Astrocyte (in vitro differentiated cells and primary cell): ENCODE measurements at regions not wholly inside any gene's neighbourhood (a gene's known extent, or its start where the extent isn't known, plus 50 kb on each side); places are given as distances from the start of the nearest gene placed in this dataset.

Experiments used
- DNase-seq: peaks from one replicate; pipeline ENCODE4 v3.0.0-alpha.2; 2010; ENCODE audit warnings: low read depth
- FAIRE-seq: peaks from 2 replicates; lab custom pipeline; 2011; peaks lifted over from hg19 to GRCh38; lab: Jason Lieb, UNC
- H2AFZ ChIP-seq: 2 replicates; pipeline ENCODE4 v1.6.0; 2012; ENCODE audit warnings: low read depth, low read length, inconsistent platforms
- H3K27ac ChIP-seq: 2 replicates; pipeline ENCODE4 v1.5.1; 2011; ENCODE audit warnings: low read depth, low read length, inconsistent platforms
- H3K27me3 ChIP-seq: 2 replicates; pipeline ENCODE4 v1.6.0; 2011; ENCODE audit warnings: low read length, inconsistent platforms; ENCODE audit not compliant: insufficient read depth
- H3K36me3 ChIP-seq: 2 replicates; pipeline ENCODE4 v1.5.1; 2011; ENCODE audit warnings: low read length, inconsistent platforms; ENCODE audit not compliant: insufficient read depth
- H3K4me1 ChIP-seq: 2 replicates; pipeline ENCODE4 v1.5.1; 2011; ENCODE audit warnings: low read length, inconsistent platforms; ENCODE audit not compliant: insufficient read depth
- H3K4me2 ChIP-seq: 2 replicates; pipeline ENCODE4 v1.6.0; 2012; ENCODE audit warnings: low read length, inconsistent platforms
- H3K4me3 ChIP-seq: 2 replicates; pipeline ENCODE4 v1.5.1; 2011; ENCODE audit warnings: low read depth, mild to moderate bottlenecking, low read length, inconsistent platforms; ENCODE audit not compliant: insufficient read depth
- H3K79me2 ChIP-seq: 2 replicates; pipeline ENCODE4 v1.6.0; 2012; ENCODE audit warnings: mild to moderate bottlenecking, low read length, inconsistent platforms; ENCODE audit not compliant: insufficient read depth
- H3K9ac ChIP-seq: 2 replicates; pipeline ENCODE4 v1.6.0; 2012; ENCODE audit warnings: mild to moderate bottlenecking, low read length, inconsistent platforms
- H3K9me3 ChIP-seq: 2 replicates; pipeline ENCODE4 v1.5.1; 2012; ENCODE audit warnings: low read depth, mild to moderate bottlenecking, low read length, inconsistent platforms; ENCODE audit not compliant: insufficient read depth
- H4K20me1 ChIP-seq: 2 replicates; pipeline ENCODE4 v1.6.0; 2012; ENCODE audit warnings: low read length, inconsistent platforms; ENCODE audit not compliant: insufficient read depth
- H3K27ac Mint-ChIP-seq: one replicate; pipeline ENCODE4 v1.8.0; 2021; ENCODE audit warnings: mild to moderate bottlenecking, mixed read lengths; ENCODE audit not compliant: unreplicated experiment
- H3K27me3 Mint-ChIP-seq: one replicate; pipeline ENCODE4 v1.8.0; 2021; ENCODE audit warnings: low read depth, mixed read lengths; ENCODE audit not compliant: unreplicated experiment
- H3K36me3 Mint-ChIP-seq: one replicate; pipeline ENCODE4 v1.8.0; 2021; ENCODE audit warnings: low read depth, mixed read lengths; ENCODE audit not compliant: unreplicated experiment
- H3K4me1 Mint-ChIP-seq: one replicate; pipeline ENCODE4 v1.8.0; 2021; ENCODE audit warnings: low read depth, mixed read lengths; ENCODE audit not compliant: unreplicated experiment
- H3K4me3 Mint-ChIP-seq: one replicate; pipeline ENCODE4 v1.8.0; 2021; ENCODE audit warnings: mild to moderate bottlenecking, moderate library complexity, mixed read lengths; ENCODE audit not compliant: unreplicated experiment
- H3K9me3 Mint-ChIP-seq: one replicate; pipeline ENCODE4 v1.8.0; 2021; ENCODE audit warnings: mild to moderate bottlenecking, mixed read lengths; ENCODE audit not compliant: unreplicated experiment
- CTCF ChIP-seq: IDR thresholded peaks from 2 replicates; pipeline ENCODE4 v1.5.1; 2011; ENCODE audit warnings: low read depth, mild to moderate bottlenecking, inconsistent platforms, low read length, moderate library complexity; ENCODE audit not compliant: insufficient read depth
- EZH2 ChIP-seq: IDR thresholded peaks from 2 replicates; pipeline ENCODE4 v1.6.1; 2012; ENCODE audit warnings: mild to moderate bottlenecking, low read length, inconsistent platforms; ENCODE audit not compliant: insufficient read depth

DNA sequence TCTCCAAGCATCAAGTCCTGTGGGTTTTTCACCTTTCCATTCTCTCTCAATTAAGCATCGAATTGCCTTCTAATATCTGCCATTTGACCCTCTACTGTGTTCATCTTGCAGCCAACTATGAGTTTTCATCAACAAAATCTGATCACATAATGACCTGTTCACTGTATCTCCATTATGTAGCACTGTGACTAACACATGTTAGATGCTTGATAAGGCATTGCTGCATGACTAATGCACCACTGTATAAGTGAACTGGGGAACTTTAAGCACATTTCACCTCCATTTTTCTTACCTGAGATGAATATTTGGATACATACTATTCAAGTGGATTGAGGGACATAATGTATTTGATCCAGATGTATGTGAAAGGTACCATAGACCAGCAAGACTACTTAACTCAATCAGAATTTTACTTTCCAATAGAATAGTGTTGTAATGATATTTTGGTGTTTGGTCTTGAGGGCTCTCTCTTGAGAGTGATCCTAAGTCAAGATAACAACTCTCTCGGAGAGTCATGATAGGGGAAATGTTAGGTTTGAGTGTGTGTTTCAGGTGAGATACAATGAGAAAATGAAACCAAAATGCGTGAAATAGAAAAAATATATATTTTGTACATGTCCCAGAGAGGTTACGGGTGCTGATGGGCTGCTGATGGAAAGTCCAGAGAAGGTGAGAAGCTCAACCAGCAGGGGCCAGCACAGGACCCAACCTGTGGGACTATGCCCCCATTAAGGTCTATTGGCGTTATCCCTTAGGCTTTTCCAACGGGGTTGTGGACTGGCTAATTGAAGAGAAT is 60.2 kb upstream of the HS3ST1 start:
- no peak for FAIRE-seq
- DNase-seq = peak; percentile 43
- no peak for TF ChIP-seq EZH2
- no peak for TF ChIP-seq CTCF

GRCh38 chr4:11487868-11488544 is 59.3 kb upstream of the HS3ST1 start:
- DNase-seq (peak; percentile 88), FAIRE-seq (no peak)
- no peak overlapping the region for H3K4me3 Mint-ChIP-seq
- H3K4me1 Mint-ChIP-seq = peaks cover 32% of the 10 kb centered on the region
- H4K20me1 ChIP-seq = no peaks in the 10 kb centered on the region
- H3K4me1 ChIP-seq = peaks cover 3% of the 10 kb centered on the region
- no peak overlapping the region for H3K27ac ChIP-seq
- no peaks in the 10 kb centered on the region for H3K9me3 Mint-ChIP-seq
- no peak for TF ChIP-seq EZH2
- TF ChIP-seq CTCF = no peak
- H3K9me3 ChIP-seq = no peaks in the 10 kb centered on the region
- no peak overlapping the region for H3K4me3 ChIP-seq
- no peaks in the 10 kb centered on the region for H3K27me3 Mint-ChIP-seq
- no peak overlapping the region for H3K4me2 ChIP-seq
- no peaks in the 10 kb centered on the region for H3K79me2 ChIP-seq
- no peak overlapping the region for H2AFZ ChIP-seq
- no peak overlapping the region for H3K9ac ChIP-seq
- H3K36me3 Mint-ChIP-seq = no peaks in the 10 kb centered on the region
- peak overlapping the region; percentile 64 for H3K27ac Mint-ChIP-seq
- H3K27me3 ChIP-seq = no peaks in the 10 kb centered on the region
- no peaks in the 10 kb centered on the region for H3K36me3 ChIP-seq

More for the DNA sequence above, 60.2 kb upstream of the HS3ST1 start:
- no peaks in the 10 kb centered on the region for H3K27me3 ChIP-seq
- no peaks in the 10 kb centered on the region for H3K79me2 ChIP-seq
- no peaks in the 10 kb centered on the region for H3K9me3 Mint-ChIP-seq
- no peak overlapping the region for H3K4me2 ChIP-seq
- peak overlapping the region; percentile 17 for H3K27ac Mint-ChIP-seq
- H3K9ac ChIP-seq = no peak overlapping the region
- H3K36me3 Mint-ChIP-seq = no peaks in the 10 kb centered on the region
- H3K4me1 ChIP-seq = no peaks in the 10 kb centered on the region
- no peaks in the 10 kb centered on the region for H3K9me3 ChIP-seq
- no peaks in the 10 kb centered on the region for H4K20me1 ChIP-seq
- H3K36me3 ChIP-seq = no peaks in the 10 kb centered on the region
- H3K4me3 ChIP-seq = no peak overlapping the region
- no peak overlapping the region for H2AFZ ChIP-seq
- H3K4me1 Mint-ChIP-seq = peaks cover 28% of the 10 kb centered on the region
- H3K27ac ChIP-seq = no peak overlapping the region
- no peaks in the 10 kb centered on the region for H3K27me3 Mint-ChIP-seq
- H3K4me3 Mint-ChIP-seq = no peak overlapping the region
